ENCODE measurements at regions not wholly inside any gene's neighbourhood (a gene's known extent, or its start where the extent isn't known, plus 50 kb on each side); places are given as distances from the start of the nearest gene placed in this dataset.

DNA sequence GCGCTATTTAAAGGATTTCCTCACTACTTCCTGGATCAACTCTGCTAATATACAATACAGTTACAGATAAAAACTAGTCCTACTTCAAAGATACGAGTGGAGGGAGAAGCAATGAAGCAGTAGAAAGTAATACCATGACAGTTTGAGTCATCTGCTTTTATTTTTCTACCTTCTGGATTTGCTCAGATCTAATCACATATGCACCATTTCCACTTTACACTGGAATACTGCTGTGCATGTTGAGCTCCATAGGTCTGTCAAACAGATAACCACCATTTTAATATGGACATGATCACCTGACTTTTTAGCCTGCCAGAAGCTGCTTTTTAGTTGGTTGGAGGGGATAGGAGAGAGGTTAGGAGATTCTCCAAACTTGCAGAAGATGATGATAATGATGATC is 92.5 kb downstream of the MMUT start:
- WGBS: 54% methylated on average over 2 of the region's 2 CpGs
- Histone ChIP-seq H3K36me3 (no peaks in the 10 kb centered on the region), H3K4me3 (no peak overlapping the region), H3K27me3 (no peaks in the 10 kb centered on the region), H3K4me1 (no peaks in the 10 kb centered on the region), H3K9me3 (peaks cover 0 to 3% (median 0%) of the 10 kb centered on the region in 4 donors), H3K27ac (replicated peaks in 1 of 4) (no peak overlapping the region)
- no peak for DNase-seq (ENCODE audit: extremely low spot score)
- TF ChIP-seq EP300 (IDR thresholded peaks at IDR 0.05): no peak
- TF ChIP-seq, protein P1, sequence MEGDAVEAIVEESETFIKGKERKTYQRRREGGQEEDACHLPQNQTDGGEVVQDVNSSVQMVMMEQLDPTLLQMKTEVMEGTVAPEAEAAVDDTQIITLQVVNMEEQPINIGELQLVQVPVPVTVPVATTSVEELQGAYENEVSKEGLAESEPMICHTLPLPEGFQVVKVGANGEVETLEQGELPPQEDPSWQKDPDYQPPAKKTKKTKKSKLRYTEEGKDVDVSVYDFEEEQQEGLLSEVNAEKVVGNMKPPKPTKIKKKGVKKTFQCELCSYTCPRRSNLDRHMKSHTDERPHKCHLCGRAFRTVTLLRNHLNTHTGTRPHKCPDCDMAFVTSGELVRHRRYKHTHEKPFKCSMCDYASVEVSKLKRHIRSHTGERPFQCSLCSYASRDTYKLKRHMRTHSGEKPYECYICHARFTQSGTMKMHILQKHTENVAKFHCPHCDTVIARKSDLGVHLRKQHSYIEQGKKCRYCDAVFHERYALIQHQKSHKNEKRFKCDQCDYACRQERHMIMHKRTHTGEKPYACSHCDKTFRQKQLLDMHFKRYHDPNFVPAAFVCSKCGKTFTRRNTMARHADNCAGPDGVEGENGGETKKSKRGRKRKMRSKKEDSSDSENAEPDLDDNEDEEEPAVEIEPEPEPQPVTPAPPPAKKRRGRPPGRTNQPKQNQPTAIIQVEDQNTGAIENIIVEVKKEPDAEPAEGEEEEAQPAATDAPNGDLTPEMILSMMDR (IDR thresholded peaks at IDR 0.05): no peak
- TF ChIP-seq POLR2A (IDR thresholded peaks at IDR 0.05; ENCODE audit: low read depth): no peak
- TF ChIP-seq POLR2AphosphoS5 (IDR thresholded peaks at IDR 0.05): no peak
- intact Hi-C loops (cut with DNase I): no loop called here

DNA sequence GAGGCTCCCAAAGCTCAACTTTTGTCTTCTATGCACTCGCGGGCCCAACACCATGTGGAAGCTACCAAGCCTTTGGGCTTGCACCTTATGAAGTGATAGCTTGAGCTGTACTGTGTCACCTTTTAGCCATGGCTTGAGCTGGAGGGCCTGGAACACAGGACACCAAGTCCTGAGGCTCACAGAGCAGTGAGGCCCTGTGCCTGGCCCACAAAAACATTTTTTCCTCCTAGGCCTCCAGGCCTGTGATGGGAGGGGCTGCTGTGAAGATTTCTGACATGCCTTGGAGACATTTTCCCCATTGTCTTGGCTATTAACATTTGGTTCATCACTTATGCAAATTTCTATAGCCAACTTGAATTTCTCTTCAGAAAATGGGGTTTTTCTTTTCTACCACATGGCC is 96.5 kb downstream of the MMUT start:
- Histone ChIP-seq H3K4me1 (no peaks in the 10 kb centered on the region), H3K27ac (replicated peaks in 1 of 4) (no peak overlapping the region), H3K9me3 (peaks cover 0 to 3% (median 0%) of the 10 kb centered on the region in 4 donors), H3K36me3 (no peaks in the 10 kb centered on the region), H3K27me3 (no peaks in the 10 kb centered on the region), H3K4me3 (no peak overlapping the region)
- intact Hi-C loops (cut with DNase I): no loop called here
- no peak for DNase-seq (ENCODE audit: extremely low spot score)
- WGBS: 80% methylated on average over 2 of the region's 2 CpGs
- TF ChIP-seq, protein P1 (IDR thresholded peaks at IDR 0.05): no peak

DNA sequence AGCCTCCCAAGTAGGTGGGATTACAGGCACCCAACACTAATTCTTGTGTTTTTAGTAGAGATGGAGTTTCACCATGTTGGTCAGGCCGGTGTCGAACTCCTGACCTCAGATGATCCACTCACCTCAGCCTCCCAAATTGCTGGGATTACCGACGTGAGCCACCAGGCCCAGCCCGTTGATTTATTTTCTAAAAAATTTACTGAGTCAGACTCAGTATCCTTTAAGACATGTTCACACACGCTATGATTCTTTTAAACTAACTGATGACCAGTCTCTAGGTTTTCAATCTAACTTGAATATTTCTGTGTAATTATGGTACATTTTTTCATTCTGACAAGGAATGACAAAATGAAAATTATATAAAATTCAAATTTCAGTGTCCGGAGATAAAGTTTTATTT is 114.5 kb downstream of the MMUT start:
- TF ChIP-seq POLR2AphosphoS5 (IDR thresholded peaks at IDR 0.05) (no peak), POLR2A (IDR thresholded peaks at IDR 0.05; ENCODE audit: low read depth) (no peak), EP300 (IDR thresholded peaks at IDR 0.05) (no peak)
- TF ChIP-seq, protein P1 (IDR thresholded peaks at IDR 0.05): no peak
- Histone ChIP-seq H3K27ac (replicated peaks in 1 of 4) (no peak overlapping the region), H3K4me1 (no peaks in the 10 kb centered on the region), H3K9me3 (peaks cover 0 to 5% (median 0%) of the 10 kb centered on the region in 4 donors), H3K36me3 (no peaks in the 10 kb centered on the region), H3K27me3 (no peaks in the 10 kb centered on the region), H3K4me3 (no peak overlapping the region)
- 94% methylated on average over 7 of the region's 7 CpGs for WGBS
- DNase-seq (ENCODE audit: extremely low spot score): no peak
- intact Hi-C loops (cut with DNase I): no loop called here

- no peaks in the 10 kb centered on the region for H3K27me3 ChIP-seq
- no peak overlapping the region for H3K4me3 ChIP-seq
- no peak overlapping the region for H3K27ac ChIP-seq (replicated peaks in 1 of 4)
- no peaks in the 10 kb centered on the region for H3K36me3 ChIP-seq
- no peaks in the 10 kb centered on the region for H3K4me1 ChIP-seq
- DNase-seq (ENCODE audit: extremely low spot score): no peak
- H3K9me3 ChIP-seq: no peaks in the 10 kb centered on the region
- intact Hi-C loops (cut with DNase I): no loop called here
- TF ChIP-seq, protein P1 (IDR thresholded peaks at IDR 0.05): no peak
- TF ChIP-seq POLR2AphosphoS5 (IDR thresholded peaks at IDR 0.05) (no peak), EP300 (IDR thresholded peaks at IDR 0.05) (no peak), POLR2A (IDR thresholded peaks at IDR 0.05; ENCODE audit: low read depth) (no peak)
- WGBS: 85% methylated on average over 6 of the region's 6 CpGs
These were observed 120.6 kb downstream of the MMUT start for GRCh38 chr6:49342410-49342809.

GRCh38 chr6:49341869-49342268 is 121.2 kb downstream of the MMUT start:
- Histone ChIP-seq H3K36me3 (no peaks in the 10 kb centered on the region), H3K9me3 (no peaks in the 10 kb centered on the region), H3K27me3 (no peaks in the 10 kb centered on the region), H3K27ac (replicated peaks in 1 of 4) (no peak overlapping the region), H3K4me1 (no peaks in the 10 kb centered on the region), H3K4me3 (no peak overlapping the region)
- WGBS: 86% methylated on average over 3 of the region's 3 CpGs
- DNase-seq (ENCODE audit: extremely low spot score): no peak
- intact Hi-C loops (cut with DNase I): no loop called here
- TF ChIP-seq EP300 (IDR thresholded peaks at IDR 0.05) (no peak), POLR2AphosphoS5 (IDR thresholded peaks at IDR 0.05) (no peak), POLR2A (IDR thresholded peaks at IDR 0.05; ENCODE audit: low read depth) (no peak)
- TF ChIP-seq, protein P1 (IDR thresholded peaks at IDR 0.05): no peak

Data from esophagus muscularis mucosa (tissue), 4 donors.